Duodenal mucosa (tissue), 2 donors: ENCODE measurements at regions not wholly inside any gene's neighbourhood (a gene's known extent, or its start where the extent isn't known, plus 50 kb on each side); places are given as distances from the start of the nearest gene placed in this dataset.

Source experiments
- H3K27ac ChIP-seq: one replicate; pipeline ENCODE4 v1.7.0; 2013; ENCODE audit warnings: low read depth, low read length
- H3K27me3 ChIP-seq, 2 donors: one replicate each; pipeline ENCODE4 v1.7.0; 2013; ENCODE audit warnings: low read length in 2 of 2, control low read depth in 1 of 2; ENCODE audit not compliant: insufficient read depth in 2 of 2, control insufficient read depth in 1 of 2
- H3K36me3 ChIP-seq, 2 donors: one replicate each; pipeline ENCODE4 v1.7.0; 2013; ENCODE audit warnings: low read length in 2 of 2, control low read depth in 1 of 2; ENCODE audit not compliant: insufficient read depth in 2 of 2, control insufficient read depth in 1 of 2
- H3K4me1 ChIP-seq, 2 donors: one replicate each; pipeline ENCODE4 v1.7.0; 2013; ENCODE audit warnings: low read length in 2 of 2, control low read depth in 1 of 2; ENCODE audit not compliant: insufficient read depth in 2 of 2, control insufficient read depth in 1 of 2
- H3K4me3 ChIP-seq, 2 donors: one replicate each; pipeline ENCODE4 v1.7.0; 2013; ENCODE audit warnings: low read length in 2 of 2, low read depth in 1 of 2
- H3K9ac ChIP-seq, 2 donors: one replicate each; pipeline ENCODE4 v1.7.0; 2013; ENCODE audit warnings: low read length in 2 of 2, low read depth in 1 of 2
- H3K9me3 ChIP-seq, 2 donors: one replicate each; pipeline ENCODE4 v1.7.0; 2013; ENCODE audit warnings: low read length in 2 of 2, control low read depth in 1 of 2; ENCODE audit not compliant: control insufficient read depth in 1 of 2

GRCh38 chr2:67684991-67685390 is 287.9 kb downstream of the ETAA1 start:
- Histone ChIP-seq H3K4me3 (no peak overlapping the region), H3K4me1 (no peaks in the 10 kb centered on the region), H3K36me3 (no peaks in the 10 kb centered on the region), H3K27ac (no peak overlapping the region), H3K9me3 (no peaks in the 10 kb centered on the region), H3K27me3 (no peaks in the 10 kb centered on the region), H3K9ac (no peak overlapping the region)

- Histone ChIP-seq H3K4me1 (no peaks in the 10 kb centered on the region), H3K27me3 (no peaks in the 10 kb centered on the region), H3K4me3 (no peak overlapping the region), H3K9ac (no peak overlapping the region), H3K9me3 (no peaks in the 10 kb centered on the region), H3K36me3 (no peaks in the 10 kb centered on the region), H3K27ac (no peak overlapping the region)
These were observed 289.1 kb downstream of the ETAA1 start for GRCh38 chr2:67686254-67686653.

- Histone ChIP-seq H3K27me3 (no peaks in the 10 kb centered on the region), H3K4me3 (no peak overlapping the region), H3K9me3 (no peaks in the 10 kb centered on the region), H3K4me1 (no peaks in the 10 kb centered on the region), H3K36me3 (no peaks in the 10 kb centered on the region), H3K9ac (no peak overlapping the region), H3K27ac (no peak overlapping the region)
These were observed 292.1 kb downstream of the ETAA1 start for GRCh38 chr2:67689186-67689585.

- no peaks in the 10 kb centered on the region for H3K4me1 ChIP-seq
- H3K27me3 ChIP-seq: no peaks in the 10 kb centered on the region
- H3K27ac ChIP-seq: no peak overlapping the region
- no peaks in the 10 kb centered on the region for H3K36me3 ChIP-seq
- no peaks in the 10 kb centered on the region for H3K9me3 ChIP-seq
- H3K4me3 ChIP-seq: no peak overlapping the region
- H3K9ac ChIP-seq: no peak overlapping the region
These were observed 292.5 kb downstream of the ETAA1 start for GRCh38 chr2:67689651-67690050.

- Histone ChIP-seq H3K36me3 (no peaks in the 10 kb centered on the region), H3K9me3 (no peaks in the 10 kb centered on the region), H3K27me3 (peaks cover 0 to 3% of the 10 kb centered on the region in 2 donors), H3K27ac (no peak overlapping the region), H3K9ac (no peak overlapping the region), H3K4me3 (no peak overlapping the region), H3K4me1 (no peaks in the 10 kb centered on the region)
These were observed 297.3 kb downstream of the ETAA1 start for GRCh38 chr2:67694445-67694844.

GRCh38 chr2:67701011-67701410 is 303.9 kb downstream of the ETAA1 start:
- Histone ChIP-seq H3K9ac (no peak overlapping the region), H3K27ac (no peak overlapping the region), H3K9me3 (no peaks in the 10 kb centered on the region), H3K36me3 (no peaks in the 10 kb centered on the region), H3K4me1 (no peaks in the 10 kb centered on the region), H3K27me3 (no peaks in the 10 kb centered on the region), H3K4me3 (no peak overlapping the region)

- Histone ChIP-seq H3K9me3 (no peaks in the 10 kb centered on the region), H3K9ac (no peak overlapping the region), H3K4me1 (no peaks in the 10 kb centered on the region), H3K36me3 (no peaks in the 10 kb centered on the region), H3K27ac (no peak overlapping the region), H3K4me3 (no peak overlapping the region), H3K27me3 (no peaks in the 10 kb centered on the region)
These were observed 305.2 kb downstream of the ETAA1 start for GRCh38 chr2:67702284-67702683.

- H3K27me3 ChIP-seq: no peaks in the 10 kb centered on the region
- no peaks in the 10 kb centered on the region for H3K9me3 ChIP-seq
- no peak overlapping the region for H3K9ac ChIP-seq
- no peaks in the 10 kb centered on the region for H3K4me1 ChIP-seq
- H3K4me3 ChIP-seq: no peak overlapping the region
- H3K27ac ChIP-seq: no peak overlapping the region
- no peaks in the 10 kb centered on the region for H3K36me3 ChIP-seq
These were observed 305.8 kb downstream of the ETAA1 start for GRCh38 chr2:67702937-67703336.

- H3K4me3 ChIP-seq: no peak overlapping the region
- no peaks in the 10 kb centered on the region for H3K4me1 ChIP-seq
- H3K9me3 ChIP-seq: no peaks in the 10 kb centered on the region
- H3K27me3 ChIP-seq: no peaks in the 10 kb centered on the region
- no peak overlapping the region for H3K27ac ChIP-seq
- no peak overlapping the region for H3K9ac ChIP-seq
- H3K36me3 ChIP-seq: no peaks in the 10 kb centered on the region
These were observed 308.9 kb downstream of the ETAA1 start for GRCh38 chr2:67706082-67706481.

- Histone ChIP-seq H3K9ac (no peak overlapping the region), H3K36me3 (no peaks in the 10 kb centered on the region), H3K27me3 (no peaks in the 10 kb centered on the region), H3K4me3 (no peak overlapping the region), H3K4me1 (no peaks in the 10 kb centered on the region), H3K9me3 (no peaks in the 10 kb centered on the region), H3K27ac (no peak overlapping the region)
These were observed 310.8 kb downstream of the ETAA1 start for GRCh38 chr2:67707896-67708295.

GRCh38 chr2:67709835-67710234 is 312.7 kb downstream of the ETAA1 start:
- H3K9ac ChIP-seq: no peak overlapping the region
- no peaks in the 10 kb centered on the region for H3K4me1 ChIP-seq
- no peaks in the 10 kb centered on the region for H3K27me3 ChIP-seq
- no peaks in the 10 kb centered on the region for H3K36me3 ChIP-seq
- no peak overlapping the region for H3K27ac ChIP-seq
- H3K9me3 ChIP-seq: no peaks in the 10 kb centered on the region
- no peak overlapping the region for H3K4me3 ChIP-seq
